HG03432 (cell line): ENCODE measurements at regions not wholly inside any gene's neighbourhood (a gene's known extent, or its start where the extent isn't known, plus 50 kb on each side); places are given as distances from the start of the nearest gene placed in this dataset.

Experiments
- ATAC-seq: cut with Tn5 transposase; IDR thresholded peaks from one replicate; pipeline ENCODE4 v1.9.1; 2021; ENCODE audit warnings: mild to moderate bottlenecking, moderate library complexity; ENCODE audit not compliant: unreplicated experiment

GRCh38 chr14:100638211-100638855 is 51.1 kb upstream of the BEGAIN start:
- ATAC-seq = no peak

- no peak for ATAC-seq
These were observed 52.1 kb upstream of the BEGAIN start for GRCh38 chr14:100639280-100639679.

- ATAC-seq = peak; percentile 93
These were observed 53.5 kb upstream of the BEGAIN start for GRCh38 chr14:100640471-100641273.

- ATAC-seq = no peak
These were observed 54.1 kb upstream of the BEGAIN start for GRCh38 chr14:100641274-100641860.

GRCh38 chr14:100643426-100643825 is 56.2 kb upstream of the BEGAIN start:
- ATAC-seq = no peak

- ATAC-seq = no peak
These were observed 57.2 kb upstream of the BEGAIN start for GRCh38 chr14:100644383-100644782.

- ATAC-seq = no peak
These were observed 57.6 kb upstream of the BEGAIN start for GRCh38 chr14:100644784-100645183.

- peak; percentile 65 for ATAC-seq
These were observed 58.2 kb upstream of the BEGAIN start for GRCh38 chr14:100645196-100645981.

- ATAC-seq = no peak
These were observed 58.7 kb upstream of the BEGAIN start for GRCh38 chr14:100645982-100646314.

- no peak for ATAC-seq
These were observed 61.4 kb upstream of the BEGAIN start for GRCh38 chr14:100648474-100649172.

GRCh38 chr14:100649173-100649519 is 61.9 kb upstream of the BEGAIN start:
- ATAC-seq = no peak

GRCh38 chr14:100651999-100652508 is 64.8 kb upstream of the BEGAIN start:
- no peak for ATAC-seq

GRCh38 chr14:100652744-100653143 is 65.5 kb upstream of the BEGAIN start:
- no peak for ATAC-seq

- no peak for ATAC-seq
These were observed 66.2 kb upstream of the BEGAIN start for GRCh38 chr14:100653409-100653808.

- no peak for ATAC-seq
These were observed 67.0 kb upstream of the BEGAIN start for GRCh38 chr14:100654025-100654813.

- no peak for ATAC-seq
These were observed 67.9 kb upstream of the BEGAIN start for GRCh38 chr14:100654814-100655740.

- no peak for ATAC-seq
These were observed 68.5 kb upstream of the BEGAIN start for GRCh38 chr14:100655741-100656085.

GRCh38 chr14:100656996-100657395 is 69.7 kb upstream of the DLK1 start:
- no peak for ATAC-seq

GRCh38 chr14:100657780-100658179 is 68.9 kb upstream of the DLK1 start:
- ATAC-seq = no peak
